ENCODE measurements at regions not wholly inside any gene's neighbourhood (a gene's known extent, or its start where the extent isn't known, plus 50 kb on each side); places are given as distances from the start of the nearest gene placed in this dataset.

GRCh38 chr1:83697220-83697619 is 301.7 kb downstream of the TTLL7 start:
- Histone ChIP-seq H3K9me3 (ENCODE audit: control insufficient read depth in 1 of 2, low read length in 2 of 2) (no peaks in the 10 kb centered on the region), H3K36me3 (ENCODE audit: control insufficient read depth in 1 of 2, insufficient read depth in 2 of 2, low read length in 2 of 2) (no peaks in the 10 kb centered on the region), H3K4me1 (ENCODE audit: control insufficient read depth in 1 of 2, insufficient read depth in 2 of 2, low read length in 2 of 2) (peaks cover 0 to 4% of the 10 kb centered on the region in 2 donors), H3K27me3 (ENCODE audit: low read depth, low read length) (no peaks in the 10 kb centered on the region), H3K4me3 (ENCODE audit: low read depth in 1 of 2, low read length in 2 of 2) (no peak overlapping the region), H3K27ac (ENCODE audit: low read length) (no peak overlapping the region)

DNA sequence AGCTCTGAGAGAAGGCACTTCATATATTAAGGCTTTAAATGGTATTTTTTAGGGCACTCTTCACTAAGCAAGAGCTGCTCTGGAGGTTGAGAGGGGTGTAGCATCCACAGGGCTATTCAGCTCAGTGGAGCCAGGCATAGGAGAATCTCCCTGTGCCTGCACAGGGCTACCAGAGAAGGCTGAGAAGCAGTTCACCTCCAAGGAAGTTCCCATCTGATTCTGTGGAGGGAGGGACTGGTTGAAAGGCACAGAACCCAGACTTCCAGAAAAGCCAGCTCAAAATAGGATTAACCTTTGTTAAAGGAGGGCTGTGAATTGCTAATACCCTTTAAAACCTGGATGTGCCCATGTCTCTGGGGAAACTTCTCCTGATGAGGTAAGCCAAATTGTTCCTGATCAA is 304.5 kb downstream of the TTLL7 start:
- H3K9me3 ChIP-seq (ENCODE audit: control insufficient read depth in 1 of 2, low read length in 2 of 2): no peaks in the 10 kb centered on the region
- H3K27ac ChIP-seq (ENCODE audit: low read length): no peak overlapping the region
- H3K27me3 ChIP-seq (ENCODE audit: low read depth, low read length): no peaks in the 10 kb centered on the region
- no peak overlapping the region for H3K4me3 ChIP-seq (ENCODE audit: low read depth in 1 of 2, low read length in 2 of 2)
- H3K36me3 ChIP-seq (ENCODE audit: control insufficient read depth in 1 of 2, insufficient read depth in 2 of 2, low read length in 2 of 2): no peaks in the 10 kb centered on the region
- H3K4me1 ChIP-seq (ENCODE audit: control insufficient read depth in 1 of 2, insufficient read depth in 2 of 2, low read length in 2 of 2): peaks cover 0 to 4% of the 10 kb centered on the region in 2 donors

DNA sequence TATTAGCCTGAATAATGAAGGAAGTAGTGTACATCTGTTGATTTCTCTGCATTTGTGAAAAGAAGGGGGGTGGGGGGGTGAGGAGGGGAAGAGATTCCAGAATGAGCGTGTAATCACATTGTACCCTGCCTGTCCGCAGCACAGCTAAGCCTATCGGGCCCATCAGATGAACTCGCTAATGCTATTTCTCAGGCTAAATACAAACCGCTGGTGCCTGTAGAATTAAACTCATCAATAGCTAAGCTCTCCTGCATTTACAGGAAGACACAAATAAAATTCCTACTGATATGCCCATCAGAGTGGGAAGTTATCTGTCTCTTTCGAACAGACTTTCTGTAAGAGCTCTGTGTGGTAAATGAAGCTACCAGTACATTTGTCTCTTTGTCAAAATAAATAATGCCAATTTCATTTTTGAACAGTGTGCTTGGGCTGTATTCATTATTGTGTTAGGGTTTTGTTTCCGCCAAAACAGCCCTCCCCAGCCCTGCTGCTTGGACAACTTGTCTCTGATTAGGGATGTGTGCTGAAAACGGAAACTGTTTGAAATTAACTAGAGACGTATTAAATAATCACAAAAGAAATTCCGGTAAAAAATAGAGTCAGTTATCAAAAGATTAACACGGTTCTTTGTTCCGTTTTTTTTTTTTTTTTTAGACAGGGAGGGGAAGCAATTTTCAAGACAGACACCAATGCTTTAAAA is 305.4 kb downstream of the TTLL7 start:
- H3K27me3 ChIP-seq (ENCODE audit: low read depth, low read length): no peaks in the 10 kb centered on the region
- no peak overlapping the region for H3K27ac ChIP-seq (ENCODE audit: low read length)
- no peaks in the 10 kb centered on the region for H3K9me3 ChIP-seq (ENCODE audit: control insufficient read depth in 1 of 2, low read length in 2 of 2)
- peaks cover 0 to 4% of the 10 kb centered on the region in 2 donors for H3K4me1 ChIP-seq (ENCODE audit: control insufficient read depth in 1 of 2, insufficient read depth in 2 of 2, low read length in 2 of 2)
- peak overlapping the region; percentile 41 to 53 for H3K4me3 ChIP-seq (ENCODE audit: low read depth in 1 of 2, low read length in 2 of 2)
- H3K36me3 ChIP-seq (ENCODE audit: control insufficient read depth in 1 of 2, insufficient read depth in 2 of 2, low read length in 2 of 2): no peaks in the 10 kb centered on the region

- H3K9me3 ChIP-seq (ENCODE audit: control insufficient read depth in 1 of 2, low read length in 2 of 2): no peaks in the 10 kb centered on the region
- H3K27ac ChIP-seq (ENCODE audit: low read length): no peak overlapping the region
- peak overlapping the region; percentile 41 to 53 for H3K4me3 ChIP-seq (ENCODE audit: low read depth in 1 of 2, low read length in 2 of 2)
Measured at GRCh38 chr1:83692524-83693381, 306.2 kb downstream of the TTLL7 start.

DNA sequence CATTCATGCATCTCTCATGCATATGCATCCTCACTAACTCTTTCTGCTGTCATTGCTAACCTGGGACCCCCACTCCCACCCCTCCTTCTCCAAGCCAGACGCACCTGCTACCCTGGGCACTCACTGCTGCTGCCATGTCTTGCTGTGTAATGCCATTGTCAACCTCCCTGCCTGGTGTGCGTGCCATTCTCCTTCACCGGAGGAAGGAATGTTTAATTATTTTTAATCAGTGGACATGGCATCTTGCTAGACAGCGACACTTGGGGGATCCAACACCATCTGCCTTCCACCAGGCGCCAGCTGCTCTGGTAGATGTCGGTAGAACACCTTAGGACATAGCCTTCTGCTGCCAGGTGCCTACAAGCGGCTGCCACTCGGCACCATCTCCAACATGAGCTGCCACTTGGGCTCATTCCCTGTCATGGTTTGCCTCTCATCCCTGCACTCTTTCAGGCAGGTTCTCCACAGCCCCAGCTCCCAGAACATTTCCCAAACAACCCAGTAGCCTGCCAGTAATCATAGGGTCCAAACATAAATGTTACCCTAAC is 306.9 kb downstream of the TTLL7 start:
- Histone ChIP-seq H3K27ac (ENCODE audit: low read length) (no peak overlapping the region), H3K4me3 (ENCODE audit: low read depth in 1 of 2, low read length in 2 of 2) (no peak overlapping the region)

More at GRCh38 chr1:83692524-83693381, 306.2 kb downstream of the TTLL7 start:
- peaks cover 0 to 4% of the 10 kb centered on the region in 2 donors for H3K4me1 ChIP-seq (ENCODE audit: control insufficient read depth in 1 of 2, insufficient read depth in 2 of 2, low read length in 2 of 2)
- H3K36me3 ChIP-seq (ENCODE audit: control insufficient read depth in 1 of 2, insufficient read depth in 2 of 2, low read length in 2 of 2): no peaks in the 10 kb centered on the region
- no peaks in the 10 kb centered on the region for H3K27me3 ChIP-seq (ENCODE audit: low read depth, low read length)

DNA sequence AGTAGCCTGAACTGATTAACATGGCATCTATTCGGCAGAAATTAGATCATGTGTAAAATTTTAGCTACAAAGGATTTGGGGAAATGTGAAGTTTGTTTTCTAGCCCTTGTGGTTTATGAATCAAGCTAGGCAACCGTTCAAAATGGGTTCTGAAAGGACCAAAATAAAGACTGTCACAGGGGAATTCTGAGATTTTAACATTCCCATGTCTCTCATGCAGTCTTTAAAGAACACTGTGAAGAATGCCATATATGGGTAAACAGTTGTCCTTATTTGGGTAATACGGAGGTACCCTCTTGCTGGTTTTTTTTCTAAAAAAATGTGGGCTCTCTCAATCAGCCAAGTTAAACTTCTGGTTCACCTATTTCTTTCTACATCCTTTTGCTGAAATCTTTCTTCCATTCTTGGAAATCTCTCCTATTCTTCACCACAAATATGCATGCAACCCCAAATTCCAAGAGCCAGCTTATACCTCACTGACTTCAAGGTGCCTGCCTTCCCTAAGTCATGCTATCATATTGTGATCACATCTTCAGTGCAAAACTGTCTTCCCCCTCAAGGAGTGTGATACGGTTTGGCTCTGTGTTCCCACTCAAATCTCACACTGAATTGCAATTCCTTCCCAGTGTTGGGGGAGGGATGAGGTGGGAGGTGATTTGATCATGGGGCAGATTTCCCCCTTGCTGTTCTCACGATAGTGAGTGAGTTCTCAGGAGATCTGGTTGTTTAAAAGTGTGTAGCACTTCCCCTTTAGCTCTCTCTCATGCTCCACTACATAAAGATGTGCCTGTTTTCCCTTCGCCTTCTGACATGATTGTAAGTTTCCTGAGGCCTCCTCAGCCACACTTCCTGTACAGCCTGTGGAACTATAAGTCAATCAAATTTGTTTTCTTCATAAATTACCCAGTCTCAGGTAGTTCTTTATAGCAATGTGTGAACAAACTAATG is 308.7 kb downstream of the TTLL7 start:
- Histone ChIP-seq H3K27me3 (ENCODE audit: low read depth, low read length) (no peaks in the 10 kb centered on the region), H3K4me3 (ENCODE audit: low read depth in 1 of 2, low read length in 2 of 2) (no peak overlapping the region), H3K9me3 (ENCODE audit: control insufficient read depth in 1 of 2, low read length in 2 of 2) (no peaks in the 10 kb centered on the region), H3K4me1 (ENCODE audit: control insufficient read depth in 1 of 2, insufficient read depth in 2 of 2, low read length in 2 of 2) (peaks cover 0 to 4% of the 10 kb centered on the region in 2 donors), H3K36me3 (ENCODE audit: control insufficient read depth in 1 of 2, insufficient read depth in 2 of 2, low read length in 2 of 2) (no peaks in the 10 kb centered on the region), H3K27ac (ENCODE audit: low read length) (no peak overlapping the region)

More for the DNA sequence above, 306.9 kb downstream of the TTLL7 start:
- Histone ChIP-seq H3K36me3 (ENCODE audit: control insufficient read depth in 1 of 2, insufficient read depth in 2 of 2, low read length in 2 of 2) (no peaks in the 10 kb centered on the region), H3K4me1 (ENCODE audit: control insufficient read depth in 1 of 2, insufficient read depth in 2 of 2, low read length in 2 of 2) (peaks cover 0 to 4% of the 10 kb centered on the region in 2 donors), H3K9me3 (ENCODE audit: control insufficient read depth in 1 of 2, low read length in 2 of 2) (no peaks in the 10 kb centered on the region), H3K27me3 (ENCODE audit: low read depth, low read length) (no peaks in the 10 kb centered on the region)

DNA sequence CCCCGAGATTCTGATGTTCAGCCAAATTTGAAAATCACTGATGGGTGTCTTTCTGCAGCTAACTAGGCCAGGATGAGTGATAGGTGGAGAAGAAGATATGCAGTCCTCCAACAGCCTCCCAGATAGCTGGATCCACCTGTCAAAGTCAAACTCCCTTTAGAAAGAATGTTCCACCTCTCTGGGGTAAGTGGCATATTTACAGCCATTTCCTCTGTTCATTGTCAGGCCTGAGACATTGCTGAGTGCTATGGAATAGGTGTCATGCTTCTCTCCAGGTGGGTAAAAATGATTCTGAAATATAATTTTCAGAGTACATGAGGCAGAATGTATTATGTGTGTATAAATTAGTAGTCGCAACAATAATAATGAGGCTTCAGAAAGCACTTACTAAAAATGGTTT is 316.8 kb downstream of the TTLL7 start:
- H3K27me3 ChIP-seq (ENCODE audit: low read depth, low read length): no peaks in the 10 kb centered on the region
- H3K9me3 ChIP-seq (ENCODE audit: control insufficient read depth in 1 of 2, low read length in 2 of 2): no peaks in the 10 kb centered on the region
- no peak overlapping the region for H3K27ac ChIP-seq (ENCODE audit: low read length)
- H3K4me3 ChIP-seq (ENCODE audit: low read depth in 1 of 2, low read length in 2 of 2): no peak overlapping the region
- no peaks in the 10 kb centered on the region for H3K4me1 ChIP-seq (ENCODE audit: control insufficient read depth in 1 of 2, insufficient read depth in 2 of 2, low read length in 2 of 2)
- H3K36me3 ChIP-seq (ENCODE audit: control insufficient read depth in 1 of 2, insufficient read depth in 2 of 2, low read length in 2 of 2): no peaks in the 10 kb centered on the region

GRCh38 chr1:83676106-83676505 is 322.8 kb downstream of the TTLL7 start:
- no peaks in the 10 kb centered on the region for H3K27me3 ChIP-seq (ENCODE audit: low read depth, low read length)
- no peak overlapping the region for H3K4me3 ChIP-seq (ENCODE audit: low read depth in 1 of 2, low read length in 2 of 2)
- H3K27ac ChIP-seq (ENCODE audit: low read length): no peak overlapping the region
- no peaks in the 10 kb centered on the region for H3K9me3 ChIP-seq (ENCODE audit: control insufficient read depth in 1 of 2, low read length in 2 of 2)
- no peaks in the 10 kb centered on the region for H3K36me3 ChIP-seq (ENCODE audit: control insufficient read depth in 1 of 2, insufficient read depth in 2 of 2, low read length in 2 of 2)
- H3K4me1 ChIP-seq (ENCODE audit: control insufficient read depth in 1 of 2, insufficient read depth in 2 of 2, low read length in 2 of 2): no peaks in the 10 kb centered on the region

DNA sequence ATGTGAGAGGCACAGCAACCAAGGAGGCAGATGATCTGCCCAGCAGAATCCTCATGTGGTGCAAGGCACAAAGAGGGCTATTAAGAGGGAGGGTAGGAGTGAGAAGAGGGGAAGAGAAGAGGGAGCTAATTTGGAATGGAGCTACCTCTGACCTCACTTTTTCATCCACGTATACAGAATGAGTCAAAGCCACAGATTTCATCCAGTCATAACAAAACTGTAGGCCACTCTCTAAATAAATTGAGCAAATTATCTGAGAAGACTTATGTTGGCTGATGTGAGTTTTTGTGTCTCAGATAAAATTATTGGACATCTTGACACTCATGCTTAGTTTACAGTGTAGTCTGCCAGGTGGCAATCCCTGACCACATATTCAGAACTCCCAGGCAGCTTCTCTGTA is 325.6 kb downstream of the TTLL7 start:
- Histone ChIP-seq H3K27ac (ENCODE audit: low read length) (no peak overlapping the region), H3K36me3 (ENCODE audit: control insufficient read depth in 1 of 2, insufficient read depth in 2 of 2, low read length in 2 of 2) (no peaks in the 10 kb centered on the region), H3K4me3 (ENCODE audit: low read depth in 1 of 2, low read length in 2 of 2) (no peak overlapping the region), H3K4me1 (ENCODE audit: control insufficient read depth in 1 of 2, insufficient read depth in 2 of 2, low read length in 2 of 2) (no peaks in the 10 kb centered on the region), H3K27me3 (ENCODE audit: low read depth, low read length) (no peaks in the 10 kb centered on the region), H3K9me3 (ENCODE audit: control insufficient read depth in 1 of 2, low read length in 2 of 2) (no peaks in the 10 kb centered on the region)

DNA sequence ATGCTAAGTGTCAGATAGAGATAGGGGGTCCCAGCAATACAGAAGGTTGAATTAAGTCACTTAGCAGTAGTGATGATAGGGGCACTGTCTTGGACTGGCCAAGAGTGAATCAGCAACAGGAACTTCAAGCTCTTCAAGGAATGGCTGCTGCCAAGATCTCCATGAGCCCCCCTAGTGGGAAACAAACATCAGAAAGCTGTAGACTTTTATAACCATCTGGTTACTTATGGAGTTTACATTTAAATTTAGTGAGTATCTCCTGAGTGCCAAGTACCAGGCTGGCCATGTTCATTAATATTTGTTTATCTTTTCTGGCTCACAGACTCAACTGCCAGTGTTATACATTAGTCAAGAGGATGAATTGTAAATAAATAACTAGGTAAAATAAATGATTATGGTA is 327.3 kb downstream of the TTLL7 start:
- no peaks in the 10 kb centered on the region for H3K27me3 ChIP-seq (ENCODE audit: low read depth, low read length)
- no peaks in the 10 kb centered on the region for H3K9me3 ChIP-seq (ENCODE audit: control insufficient read depth in 1 of 2, low read length in 2 of 2)
- no peaks in the 10 kb centered on the region for H3K4me1 ChIP-seq (ENCODE audit: control insufficient read depth in 1 of 2, insufficient read depth in 2 of 2, low read length in 2 of 2)
- no peak overlapping the region for H3K4me3 ChIP-seq (ENCODE audit: low read depth in 1 of 2, low read length in 2 of 2)
- no peak overlapping the region for H3K27ac ChIP-seq (ENCODE audit: low read length)
- H3K36me3 ChIP-seq (ENCODE audit: control insufficient read depth in 1 of 2, insufficient read depth in 2 of 2, low read length in 2 of 2): no peaks in the 10 kb centered on the region
